K562 (cell line): ENCODE measurements at regions not wholly inside any gene's neighbourhood (a gene's known extent, or its start where the extent isn't known, plus 50 kb on each side); places are given as distances from the start of the nearest gene placed in this dataset.

Experiments
- ATAC-seq: fragments of 200-7000 bp; cut with Tn5 transposase; 3 replicates; pipeline ENCODE4 v1.9.1; 2020; ENCODE audit warnings: moderate library complexity
- BruUV-seq: library from RNA; stranded (reverse); fragments of 400-500 nt; replicated peaks from 2 replicates; lab custom pipeline; 2021; lab: Mats Ljungman, UMichigan
- CTCF ChIA-PET: fragments of 300-600 bp; formaldehyde crosslinking; extraction: SDS; loops from one replicate; lab custom pipeline; 2021; ENCODE audit warnings: low intra/inter-chr PET ratio; lab: Yijun Ruan, JAX
- POLR2A ChIA-PET: fragments of 300-600, 350-650 bp; sonication (Branson Sonifier 250); formaldehyde crosslinking; extraction: SDS; loops from one replicate; lab custom pipeline; 2021; ENCODE audit warnings: antibody characterized with exemption, inconsistent platforms; lab: Yijun Ruan, JAX
- DNase-seq, 4 experiments: peaks; one replicate each; pipeline versions ENCODE4 v3.0.0 to v3.0.0-alpha.2; 2011 to 2018; ENCODE audit warnings: low spot score in 3 of 4, mixed read lengths in 3 of 4; ENCODE audit errors: extremely low read depth in 1 of 4
- FAIRE-seq: peaks from 2 replicates; lab custom pipeline; 2011; peaks lifted over from hg19 to GRCh38; lab: Jason Lieb, UNC
- H2AFZ ChIP-seq: 2 replicates; pipeline ENCODE4 v1.6.0; 2011; ENCODE audit warnings: low read depth, low read length, control low read depth, inconsistent platforms
- H3K27ac ChIP-seq: fragments of 200-600 bp; 3 replicates; pipeline ENCODE4 v1.8.0; 2011; ENCODE audit warnings: low read depth, mild to moderate bottlenecking, control low read depth, inconsistent platforms, low read length, moderate library complexity, mixed read lengths; ENCODE audit errors: extremely low read depth
- H3K27me3 ChIP-seq, 2 experiments: fragments of 300-600 bp in 1 of 2; 2 replicates in 1 of 2; 3 replicates in 1 of 2; pipeline versions ENCODE4 v1.6.0 to v1.8.0; 2011; ENCODE audit warnings: inconsistent platforms in 2 of 2, low read length in 2 of 2, mild to moderate bottlenecking in 1 of 2, mixed read lengths in 1 of 2, moderate library complexity in 1 of 2; ENCODE audit not compliant: control insufficient read depth in 2 of 2, insufficient read depth in 2 of 2
- H3K36me3 ChIP-seq: fragments of 300-600 bp; 3 replicates; pipeline ENCODE4 v1.8.0; 2011; ENCODE audit warnings: mild to moderate bottlenecking, low read length, inconsistent platforms; ENCODE audit not compliant: control insufficient read depth, insufficient read depth
- H3K4me1 ChIP-seq, 2 experiments: fragments of 200-600 bp in 1 of 2; replicated peaks in 1 of 2; 2 replicates in 1 of 2; 3 replicates in 1 of 2; pipeline versions ENCODE4 v1.5.1 to v1.8.0; 2011; ENCODE audit warnings: inconsistent platforms in 2 of 2, low read length in 2 of 2, mild to moderate bottlenecking in 1 of 2, mixed read lengths in 1 of 2, moderate library complexity in 1 of 2; ENCODE audit not compliant: control insufficient read depth in 2 of 2, insufficient read depth in 2 of 2
- H3K4me2 ChIP-seq: 2 replicates; pipeline ENCODE4 v1.6.1; 2011; ENCODE audit warnings: low read length, control low read depth, inconsistent platforms, mixed read lengths; ENCODE audit not compliant: insufficient read depth
- H3K4me3 ChIP-seq: fragments of 200-600 bp; sonication (generic), shearing (Covaris generic); 2 replicates; pipeline ENCODE4 v1.5.1; 2016; ENCODE audit warnings: control low read depth, inconsistent platforms
- H3K79me2 ChIP-seq: fragments of 200-600 bp; 3 replicates; pipeline ENCODE4 v1.8.0; 2011; ENCODE audit warnings: low read length, inconsistent platforms; ENCODE audit not compliant: control insufficient read depth, insufficient read depth
- H3K9ac ChIP-seq, 2 experiments: 2 replicates each; pipeline versions ENCODE4 v1.6.0 to v1.6.1; 2011; ENCODE audit warnings: low read depth in 2 of 2, low read length in 2 of 2, control low read depth in 1 of 2, inconsistent platforms in 1 of 2, mild to moderate bottlenecking in 1 of 2, mixed read lengths in 1 of 2; ENCODE audit not compliant: insufficient read depth in 1 of 2
- H3K9me1 ChIP-seq: one replicate; pipeline ENCODE4 v1.6.0; 2011; ENCODE audit warnings: inconsistent platforms, mild to moderate bottlenecking, low read length, moderate library complexity; ENCODE audit not compliant: control insufficient read depth, insufficient read depth
- H3K9me3 ChIP-seq: replicated peaks from 2 replicates; pipeline ENCODE4 v1.5.1; 2011; ENCODE audit warnings: low read depth, low read length, inconsistent platforms; ENCODE audit not compliant: control insufficient read depth, insufficient read depth
- H4K20me1 ChIP-seq: replicated peaks from 2 replicates; pipeline ENCODE4 v1.6.1; 2011; ENCODE audit warnings: low read length, inconsistent platforms, mixed read lengths; ENCODE audit not compliant: control insufficient read depth, insufficient read depth
- KAT2B ChIP-seq: IDR thresholded peaks from one replicate; pipeline ENCODE4 v1.6.1; 2012; ENCODE audit warnings: low read depth, mild to moderate bottlenecking, control low read depth, inconsistent platforms, low read length, moderate library complexity
- KAT7 ChIP-seq: sonication (generic); formaldehyde crosslinking; IDR thresholded peaks from 2 replicates; pipeline ENCODE4 v1.8.0; 2022; ENCODE audit warnings: missing genetic modification reagents, mild to moderate bottlenecking, borderline replicate concordance
- LEF1 ChIP-seq: fragments of 450-650 bp; IDR thresholded peaks from 2 replicates; pipeline ENCODE4 v1.6.1; 2016; ENCODE audit warnings: mild to moderate bottlenecking
- POLR3G ChIP-seq: IDR thresholded peaks from 2 replicates; pipeline ENCODE4 v1.6.1; 2011; ENCODE audit not compliant: insufficient read length, insufficient replicate concordance; ENCODE audit errors: extremely low read depth
- RBM34 ChIP-seq: fragments of 200-400 bp; formaldehyde crosslinking; IDR thresholded peaks from 2 replicates; pipeline ENCODE4 v1.6.1; 2018; ENCODE audit warnings: low read length, borderline replicate concordance; ENCODE audit not compliant: insufficient read depth
- U2AF1 ChIP-seq: fragments of 200-400 bp; formaldehyde crosslinking; optimal IDR thresholded peaks from 2 replicates; pipeline ENCODE3; 2017; ENCODE audit warnings: mild to moderate bottlenecking, low read depth, low read length, moderate library complexity
- ZNF785 ChIP-seq: fragments of 250-450 bp; sonication (Bioruptor Pico); IDR thresholded peaks from 2 replicates; pipeline ENCODE4 v1.4.0; 2020; ENCODE audit warnings: mild to moderate bottlenecking
- WGBS: fragments of 100-300 bp; shearing (Covaris generic); methylation state at CpG from one replicate; pipeline ENCODE4 v1.1.6; 2016; ENCODE audit warnings: low coverage, mixed read lengths; ENCODE audit not compliant: insufficient coverage; ENCODE audit errors: missing lambda C conversion rate; 5-methylcytosine and 5-hydroxymethylcytosine counted together
- in situ Hi-C: fragments of 300-500 bp; cut with MboI; formaldehyde crosslinking; loops from 4 replicates; pipeline ENCODE4 v1.15.0; 2018; ENCODE audit warnings: inconsistent platforms, mixed read lengths
- intact Hi-C: fragments of 100-400 bp; cut with micrococcal nuclease; formaldehyde crosslinking; loops from 2 replicates; pipeline ENCODE4 v1.14.2; 2022
- TF ChIP-seq, protein P1 (sequence below): fragments of 250-450 bp; sonication (Bioruptor Pico); IDR thresholded peaks from 2 replicates; pipeline ENCODE4 v1.5.0; 2021
- TF ChIP-seq, protein P2 (sequence below): sonication (generic); formaldehyde crosslinking; IDR thresholded peaks from 2 replicates; pipeline ENCODE4 v1.9.0; 2022; ENCODE audit warnings: mild to moderate bottlenecking, missing genetic modification reagents
- TF ChIP-seq, protein P3 (sequence below): fragments of 250-450 bp; sonication (Bioruptor Pico); IDR thresholded peaks from 2 replicates; pipeline ENCODE4 v1.8.0; 2021; ENCODE audit warnings: moderate library complexity, mild to moderate bottlenecking, inconsistent platforms

DNA sequence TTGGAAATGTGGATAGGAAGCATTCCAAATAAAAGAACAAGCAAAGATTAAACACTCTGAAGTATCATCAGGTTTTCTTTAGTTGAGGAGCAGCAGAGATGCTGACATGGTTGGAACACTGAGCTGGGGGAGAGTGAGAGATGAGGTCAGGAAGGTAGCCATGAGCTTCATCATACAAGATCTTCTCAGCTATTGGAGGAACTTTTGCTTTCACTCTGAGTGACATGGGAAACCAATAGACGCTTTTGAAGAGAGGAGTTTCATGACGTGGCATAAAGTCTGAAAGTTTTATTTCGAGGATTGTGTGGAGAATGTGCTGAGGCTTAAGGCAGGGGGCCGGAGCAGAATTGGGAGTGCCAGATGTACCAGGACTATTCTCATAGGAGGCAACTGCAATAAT is 616.2 kb upstream of the CAMK1G start (continued):
- TF ChIP-seq, protein P1, sequence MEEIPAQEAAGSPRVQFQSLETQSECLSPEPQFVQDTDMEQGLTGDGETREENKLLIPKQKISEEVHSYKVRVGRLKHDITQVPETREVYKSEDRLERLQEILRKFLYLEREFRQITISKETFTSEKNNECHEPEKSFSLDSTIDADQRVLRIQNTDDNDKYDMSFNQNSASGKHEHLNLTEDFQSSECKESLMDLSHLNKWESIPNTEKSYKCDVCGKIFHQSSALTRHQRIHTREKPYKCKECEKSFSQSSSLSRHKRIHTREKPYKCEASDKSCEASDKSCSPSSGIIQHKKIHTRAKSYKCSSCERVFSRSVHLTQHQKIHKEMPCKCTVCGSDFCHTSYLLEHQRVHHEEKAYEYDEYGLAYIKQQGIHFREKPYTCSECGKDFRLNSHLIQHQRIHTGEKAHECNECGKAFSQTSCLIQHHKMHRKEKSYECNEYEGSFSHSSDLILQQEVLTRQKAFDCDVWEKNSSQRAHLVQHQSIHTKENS (CRISPR knock-in tag) = no peak
- TF ChIP-seq, protein P2, sequence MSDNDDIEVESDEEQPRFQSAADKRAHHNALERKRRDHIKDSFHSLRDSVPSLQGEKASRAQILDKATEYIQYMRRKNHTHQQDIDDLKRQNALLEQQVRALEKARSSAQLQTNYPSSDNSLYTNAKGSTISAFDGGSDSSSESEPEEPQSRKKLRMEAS (CRISPR knock-in tag) = no peak
- TF ChIP-seq KAT7 (CRISPR knock-in tag) = no peak
- no peak for TF ChIP-seq KAT2B
- TF ChIP-seq U2AF1 = no peak
- TF ChIP-seq, protein P3, sequence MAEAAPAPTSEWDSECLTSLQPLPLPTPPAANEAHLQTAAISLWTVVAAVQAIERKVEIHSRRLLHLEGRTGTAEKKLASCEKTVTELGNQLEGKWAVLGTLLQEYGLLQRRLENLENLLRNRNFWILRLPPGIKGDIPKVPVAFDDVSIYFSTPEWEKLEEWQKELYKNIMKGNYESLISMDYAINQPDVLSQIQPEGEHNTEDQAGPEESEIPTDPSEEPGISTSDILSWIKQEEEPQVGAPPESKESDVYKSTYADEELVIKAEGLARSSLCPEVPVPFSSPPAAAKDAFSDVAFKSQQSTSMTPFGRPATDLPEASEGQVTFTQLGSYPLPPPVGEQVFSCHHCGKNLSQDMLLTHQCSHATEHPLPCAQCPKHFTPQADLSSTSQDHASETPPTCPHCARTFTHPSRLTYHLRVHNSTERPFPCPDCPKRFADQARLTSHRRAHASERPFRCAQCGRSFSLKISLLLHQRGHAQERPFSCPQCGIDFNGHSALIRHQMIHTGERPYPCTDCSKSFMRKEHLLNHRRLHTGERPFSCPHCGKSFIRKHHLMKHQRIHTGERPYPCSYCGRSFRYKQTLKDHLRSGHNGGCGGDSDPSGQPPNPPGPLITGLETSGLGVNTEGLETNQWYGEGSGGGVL (CRISPR knock-in tag) = no peak

DNA sequence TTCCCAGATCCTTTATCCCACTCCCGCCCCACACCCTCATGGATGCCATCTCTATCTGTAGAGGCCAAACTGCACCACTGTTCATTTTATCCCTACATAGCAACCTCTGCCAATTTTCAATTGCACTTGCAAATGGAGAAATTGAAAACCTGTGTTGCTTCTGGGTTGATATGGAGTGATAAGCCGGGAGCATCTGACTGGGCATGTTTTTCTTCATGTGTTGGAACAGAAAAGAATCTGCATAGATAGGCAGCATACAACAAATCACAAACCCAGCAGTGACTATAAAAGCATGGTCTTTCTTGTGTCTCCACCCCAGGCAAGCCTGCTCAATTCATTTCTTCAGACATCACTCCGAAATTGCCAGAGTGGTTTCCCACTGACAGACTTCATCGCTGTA is 608.8 kb upstream of the CAMK1G start:
- H4K20me1 ChIP-seq = no peaks in the 10 kb centered on the region
- H3K27ac ChIP-seq = no peak overlapping the region
- no peak overlapping the region for H3K4me2 ChIP-seq
- peaks cover 6% of the 10 kb centered on the region for H3K9me3 ChIP-seq
- H3K27me3 ChIP-seq = no peaks in the 10 kb centered on the region
- no peaks in the 10 kb centered on the region for H3K36me3 ChIP-seq
- ChIA-PET POLR2A (no interaction called here), CTCF (no interaction called here)
- in situ Hi-C loops = no loop called here
- H3K4me1 ChIP-seq = no peaks in the 10 kb centered on the region
- intact Hi-C loops = no loop called here
- TF ChIP-seq RBM34 (no peak), ZNF785 (CRISPR knock-in tag) (no peak), POLR3G (no peak), LEF1 (no peak)
- 0% methylated on average over 4 of the region's 4 CpGs for WGBS
- DNase-seq (no peak), ATAC-seq (no peak), FAIRE-seq (no peak)
- H2AFZ ChIP-seq = no peak overlapping the region
- no peak overlapping the region for H3K4me3 ChIP-seq
- H3K9me1 ChIP-seq = no peaks in the 10 kb centered on the region
- H3K79me2 ChIP-seq = no peaks in the 10 kb centered on the region
- no TSS peak for BruUV-seq
- H3K9ac ChIP-seq = no peak overlapping the region
